ENCODE measurements at regions not wholly inside any gene's neighbourhood (a gene's known extent, or its start where the extent isn't known, plus 50 kb on each side); places are given as distances from the start of the nearest gene placed in this dataset.

DNA sequence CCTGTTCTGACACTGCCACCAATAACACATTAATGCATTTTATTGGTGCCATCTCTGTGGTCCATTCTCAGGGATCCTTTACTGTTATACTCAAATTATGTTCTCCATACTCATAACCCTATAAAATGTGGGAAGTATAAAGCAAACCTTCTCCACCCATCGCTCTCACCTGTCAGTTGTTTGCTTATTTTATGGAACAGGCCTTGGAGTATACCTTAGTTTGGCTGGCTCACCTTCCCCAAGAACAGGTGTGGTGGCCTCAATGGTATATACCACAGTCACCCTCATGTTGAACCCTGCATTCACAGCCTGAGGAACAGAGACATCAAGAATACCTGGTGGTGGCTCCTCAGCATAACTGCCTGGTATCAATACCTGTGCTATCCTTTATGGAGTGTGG is 308.4 kb upstream of the STXBP6 start:
- H3K4me2 ChIP-seq (ENCODE audit: low read length): no peak overlapping the region
- H3K9me3 ChIP-seq (ENCODE audit: low read length): no peaks in the 10 kb centered on the region
- H3K9me2 ChIP-seq (ENCODE audit: insufficient read depth, low read length): no peaks in the 10 kb centered on the region
- no peak overlapping the region for H3K4me3 ChIP-seq (ENCODE audit: low read length)
- H3K27ac ChIP-seq (ENCODE audit: low read length): no peak overlapping the region
- no peak overlapping the region for H2AFZ ChIP-seq (ENCODE audit: low read depth, low read length)
- TF ChIP-seq, protein P1, sequence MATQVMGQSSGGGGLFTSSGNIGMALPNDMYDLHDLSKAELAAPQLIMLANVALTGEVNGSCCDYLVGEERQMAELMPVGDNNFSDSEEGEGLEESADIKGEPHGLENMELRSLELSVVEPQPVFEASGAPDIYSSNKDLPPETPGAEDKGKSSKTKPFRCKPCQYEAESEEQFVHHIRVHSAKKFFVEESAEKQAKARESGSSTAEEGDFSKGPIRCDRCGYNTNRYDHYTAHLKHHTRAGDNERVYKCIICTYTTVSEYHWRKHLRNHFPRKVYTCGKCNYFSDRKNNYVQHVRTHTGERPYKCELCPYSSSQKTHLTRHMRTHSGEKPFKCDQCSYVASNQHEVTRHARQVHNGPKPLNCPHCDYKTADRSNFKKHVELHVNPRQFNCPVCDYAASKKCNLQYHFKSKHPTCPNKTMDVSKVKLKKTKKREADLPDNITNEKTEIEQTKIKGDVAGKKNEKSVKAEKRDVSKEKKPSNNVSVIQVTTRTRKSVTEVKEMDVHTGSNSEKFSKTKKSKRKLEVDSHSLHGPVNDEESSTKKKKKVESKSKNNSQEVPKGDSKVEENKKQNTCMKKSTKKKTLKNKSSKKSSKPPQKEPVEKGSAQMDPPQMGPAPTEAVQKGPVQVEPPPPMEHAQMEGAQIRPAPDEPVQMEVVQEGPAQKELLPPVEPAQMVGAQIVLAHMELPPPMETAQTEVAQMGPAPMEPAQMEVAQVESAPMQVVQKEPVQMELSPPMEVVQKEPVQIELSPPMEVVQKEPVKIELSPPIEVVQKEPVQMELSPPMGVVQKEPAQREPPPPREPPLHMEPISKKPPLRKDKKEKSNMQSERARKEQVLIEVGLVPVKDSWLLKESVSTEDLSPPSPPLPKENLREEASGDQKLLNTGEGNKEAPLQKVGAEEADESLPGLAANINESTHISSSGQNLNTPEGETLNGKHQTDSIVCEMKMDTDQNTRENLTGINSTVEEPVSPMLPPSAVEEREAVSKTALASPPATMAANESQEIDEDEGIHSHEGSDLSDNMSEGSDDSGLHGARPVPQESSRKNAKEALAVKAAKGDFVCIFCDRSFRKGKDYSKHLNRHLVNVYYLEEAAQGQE (IDR thresholded peaks at IDR 0.05; ENCODE audit: borderline replicate concordance): no peak
- TF ChIP-seq POLR2AphosphoS5 (IDR thresholded peaks at IDR 0.05): no peak
- TF ChIP-seq EP300 (conservative IDR thresholded peaks at IDR 0.05; ENCODE audit: poor library complexity, severe bottlenecking): no peak
- TF ChIP-seq EZH2 (IDR thresholded peaks at IDR 0.05; ENCODE audit: borderline replicate concordance, insufficient read depth, low read length, poor library complexity, severe bottlenecking): no peak
- TF ChIP-seq, protein P2, sequence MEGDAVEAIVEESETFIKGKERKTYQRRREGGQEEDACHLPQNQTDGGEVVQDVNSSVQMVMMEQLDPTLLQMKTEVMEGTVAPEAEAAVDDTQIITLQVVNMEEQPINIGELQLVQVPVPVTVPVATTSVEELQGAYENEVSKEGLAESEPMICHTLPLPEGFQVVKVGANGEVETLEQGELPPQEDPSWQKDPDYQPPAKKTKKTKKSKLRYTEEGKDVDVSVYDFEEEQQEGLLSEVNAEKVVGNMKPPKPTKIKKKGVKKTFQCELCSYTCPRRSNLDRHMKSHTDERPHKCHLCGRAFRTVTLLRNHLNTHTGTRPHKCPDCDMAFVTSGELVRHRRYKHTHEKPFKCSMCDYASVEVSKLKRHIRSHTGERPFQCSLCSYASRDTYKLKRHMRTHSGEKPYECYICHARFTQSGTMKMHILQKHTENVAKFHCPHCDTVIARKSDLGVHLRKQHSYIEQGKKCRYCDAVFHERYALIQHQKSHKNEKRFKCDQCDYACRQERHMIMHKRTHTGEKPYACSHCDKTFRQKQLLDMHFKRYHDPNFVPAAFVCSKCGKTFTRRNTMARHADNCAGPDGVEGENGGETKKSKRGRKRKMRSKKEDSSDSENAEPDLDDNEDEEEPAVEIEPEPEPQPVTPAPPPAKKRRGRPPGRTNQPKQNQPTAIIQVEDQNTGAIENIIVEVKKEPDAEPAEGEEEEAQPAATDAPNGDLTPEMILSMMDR (IDR thresholded peaks at IDR 0.05; ENCODE audit: poor library complexity, severe bottlenecking): no peak
- no peak for TF ChIP-seq RAD21 (conservative IDR thresholded peaks at IDR 0.05)
- TF ChIP-seq MXI1 (conservative IDR thresholded peaks at IDR 0.05; ENCODE audit: poor library complexity, severe bottlenecking): no peak
- TF ChIP-seq SMC3 (conservative IDR thresholded peaks at IDR 0.05; ENCODE audit: poor library complexity): no peak
- TF ChIP-seq TAF1 (IDR thresholded peaks at IDR 0.05; ENCODE audit: low read depth): no peak
- H3F3A ChIP-seq (ENCODE audit: insufficient read depth, low read length, poor library complexity, severe bottlenecking): no peaks in the 10 kb centered on the region
- no peaks in the 10 kb centered on the region for H3K79me2 ChIP-seq (replicated peaks; ENCODE audit: insufficient read depth, low read length)
- no peaks in the 10 kb centered on the region for H3K36me3 ChIP-seq (ENCODE audit: insufficient read depth, low read length)
- H3K27me3 ChIP-seq (ENCODE audit: insufficient read depth, low read depth, low read length): no peaks in the 10 kb centered on the region
- no peak overlapping the region for H3K9ac ChIP-seq (ENCODE audit: low read length)
- no peaks in the 10 kb centered on the region for H4K20me1 ChIP-seq (ENCODE audit: insufficient read depth)

DNA sequence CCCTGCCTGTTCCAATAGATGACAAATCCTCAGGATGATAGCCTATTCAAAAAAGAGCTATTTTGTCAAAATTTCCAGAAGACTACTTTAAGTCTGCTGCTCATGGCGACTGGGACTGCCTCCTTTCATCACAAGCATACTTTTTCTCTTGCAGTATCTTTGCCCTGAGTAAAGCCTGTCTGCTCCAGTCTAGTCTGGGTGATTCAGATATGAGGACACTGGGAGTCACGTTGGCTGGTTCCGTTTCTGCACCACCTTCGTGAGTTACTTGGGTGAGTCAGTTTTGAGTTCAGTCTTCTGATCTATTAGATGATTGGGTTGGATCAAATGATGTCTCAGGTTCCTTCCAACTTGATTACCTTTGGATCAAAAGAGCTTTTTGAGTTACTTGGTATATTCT is 301.3 kb upstream of the STXBP6 start:
- no peak for TF ChIP-seq EZH2 (IDR thresholded peaks at IDR 0.05; ENCODE audit: borderline replicate concordance, insufficient read depth, low read length, poor library complexity, severe bottlenecking)
- TF ChIP-seq TAF1 (IDR thresholded peaks at IDR 0.05; ENCODE audit: low read depth): no peak
- TF ChIP-seq EP300 (conservative IDR thresholded peaks at IDR 0.05; ENCODE audit: poor library complexity, severe bottlenecking): no peak
- no peak for TF ChIP-seq MXI1 (conservative IDR thresholded peaks at IDR 0.05; ENCODE audit: poor library complexity, severe bottlenecking)
- no peak for TF ChIP-seq RAD21 (conservative IDR thresholded peaks at IDR 0.05)
- no peak for TF ChIP-seq POLR2AphosphoS5 (IDR thresholded peaks at IDR 0.05)
- TF ChIP-seq SMC3 (conservative IDR thresholded peaks at IDR 0.05; ENCODE audit: poor library complexity): no peak
- TF ChIP-seq, protein P1 (IDR thresholded peaks at IDR 0.05; ENCODE audit: borderline replicate concordance): no peak
- TF ChIP-seq, protein P2 (IDR thresholded peaks at IDR 0.05; ENCODE audit: poor library complexity, severe bottlenecking): no peak

More for the DNA sequence above, 301.3 kb upstream of the STXBP6 start:
- no peaks in the 10 kb centered on the region for H3K79me2 ChIP-seq (replicated peaks; ENCODE audit: insufficient read depth, low read length)
- H3K27ac ChIP-seq (ENCODE audit: low read length): no peak overlapping the region
- no peaks in the 10 kb centered on the region for H4K20me1 ChIP-seq (ENCODE audit: insufficient read depth)
- no peak overlapping the region for H2AFZ ChIP-seq (ENCODE audit: low read depth, low read length)
- no peaks in the 10 kb centered on the region for H3K9me2 ChIP-seq (ENCODE audit: insufficient read depth, low read length)
- H3K36me3 ChIP-seq (ENCODE audit: insufficient read depth, low read length): no peaks in the 10 kb centered on the region
- no peak overlapping the region for H3K9ac ChIP-seq (ENCODE audit: low read length)
- H3K4me3 ChIP-seq (ENCODE audit: low read length): no peak overlapping the region
- H3F3A ChIP-seq (ENCODE audit: insufficient read depth, low read length, poor library complexity, severe bottlenecking): no peaks in the 10 kb centered on the region
- H3K27me3 ChIP-seq (ENCODE audit: insufficient read depth, low read depth, low read length): no peaks in the 10 kb centered on the region
- H3K9me3 ChIP-seq (ENCODE audit: low read length): no peaks in the 10 kb centered on the region
- no peak overlapping the region for H3K4me2 ChIP-seq (ENCODE audit: low read length)
